H1 (cell line): ENCODE measurements at regions not wholly inside any gene's neighbourhood (a gene's known extent, or its start where the extent isn't known, plus 50 kb on each side); places are given as distances from the start of the nearest gene placed in this dataset.

ENCODE experiments used
- CTCF ChIA-PET: fragments of 300-600 bp; sonication (Branson Sonifier 250); formaldehyde crosslinking; loops from one replicate; lab custom pipeline; 2021; ENCODE audit not compliant: partially characterized antibody; lab: Charles Lee
- POLR2A ChIA-PET: fragments of 300-600 bp; sonication (Branson Sonifier 250); formaldehyde crosslinking; loops from one replicate; lab custom pipeline; 2021; ENCODE audit warnings: inconsistent platforms; ENCODE audit not compliant: partially characterized antibody; lab: Charles Lee
- DNase-seq, 2 experiments: peaks; one replicate each; pipeline versions ENCODE4 v3.0.0 to v3.0.0-alpha.2; 2010 to 2022; ENCODE audit warnings: low spot score in 2 of 2, low read depth in 1 of 2, mixed read lengths in 1 of 2
- FAIRE-seq: peaks from 2 replicates; lab custom pipeline; 2011; peaks lifted over from hg19 to GRCh38; lab: Jason Lieb, UNC
- H2AFZ ChIP-seq: 2 replicates; pipeline ENCODE4 v1.8.1; 2012; ENCODE audit warnings: low read length, inconsistent platforms
- H2AK5ac ChIP-seq: 2 replicates; pipeline ENCODE4 v1.6.1; 2013; ENCODE audit warnings: low read depth, low read length
- H2BK120ac ChIP-seq: replicated peaks from 2 replicates; pipeline ENCODE3; 2013; ENCODE audit warnings: low read depth, low read length, inconsistent platforms
- H2BK12ac ChIP-seq: 2 replicates; pipeline ENCODE4 v1.6.1; 2013; ENCODE audit warnings: low read depth, low read length
- H2BK15ac ChIP-seq: 2 replicates; pipeline ENCODE4 v1.6.1; 2013; ENCODE audit warnings: low read length
- H2BK20ac ChIP-seq: 2 replicates; pipeline ENCODE4 v1.6.1; 2013; ENCODE audit warnings: low read length
- H2BK5ac ChIP-seq: 2 replicates; pipeline ENCODE4 v1.6.1; 2013; ENCODE audit warnings: low read depth, low read length
- H3K14ac ChIP-seq: 2 replicates; pipeline ENCODE4 v1.6.1; 2013; ENCODE audit warnings: inconsistent platforms; ENCODE audit not compliant: insufficient read length
- H3K18ac ChIP-seq: 2 replicates; pipeline ENCODE4 v1.6.1; 2013; ENCODE audit warnings: low read length; ENCODE audit errors: extremely low read depth
- H3K23ac ChIP-seq: 2 replicates; pipeline ENCODE4 v1.6.1; 2013; ENCODE audit warnings: inconsistent platforms; ENCODE audit not compliant: insufficient read length
- H3K23me2 ChIP-seq: 2 replicates; pipeline ENCODE4 v1.6.1; 2013; ENCODE audit warnings: low read depth, low read length
- H3K27ac ChIP-seq: 2 replicates; pipeline ENCODE4 v1.6.1; 2011; ENCODE audit warnings: low read depth, low read length, inconsistent platforms
- H3K27me3 ChIP-seq, 4 experiments: replicated peaks in 1 of 4; 1 replicate in 1 of 4; 2 replicates in 3 of 4; pipeline versions ENCODE4 v1.6.1 to v1.8.1; 2011 to 2013; ENCODE audit warnings: low read length in 3 of 4, mild to moderate bottlenecking in 3 of 4, inconsistent platforms in 2 of 4, mixed read lengths in 2 of 4, moderate library complexity in 1 of 4; ENCODE audit not compliant: control insufficient read depth in 3 of 4, insufficient read depth in 3 of 4; ENCODE audit errors: extremely low read depth in 1 of 4
- H3K36me3 ChIP-seq, 4 experiments: 2 replicates each; pipeline versions ENCODE4 v1.6.1 to v1.8.1; 2011 to 2013; ENCODE audit warnings: mild to moderate bottlenecking in 4 of 4, low read length in 3 of 4, moderate library complexity in 2 of 4, control low read depth in 1 of 4, inconsistent platforms in 1 of 4; ENCODE audit not compliant: insufficient read depth in 4 of 4, control insufficient read depth in 2 of 4
- H3K4ac ChIP-seq: replicated peaks from 2 replicates; pipeline ENCODE3; 2013; ENCODE audit warnings: low read length, low read depth, mixed read lengths, inconsistent platforms; ENCODE audit not compliant: insufficient read length
- H3K4me1 ChIP-seq, 4 experiments: replicated peaks in 1 of 4; 1 replicate in 1 of 4; 2 replicates in 3 of 4; pipeline versions ENCODE4 v1.6.1 to v1.8.1; 2011 to 2013; ENCODE audit warnings: low read length in 3 of 4, inconsistent platforms in 2 of 4, mixed read lengths in 1 of 4; ENCODE audit not compliant: insufficient read depth in 4 of 4, control insufficient read depth in 3 of 4
- H3K4me2 ChIP-seq, 2 experiments: 2 replicates each; pipeline versions ENCODE4 v1.6.1 to v1.8.1; 2011 to 2013; ENCODE audit warnings: low read depth in 2 of 2, low read length in 2 of 2, control low read depth in 1 of 2, inconsistent platforms in 1 of 2, mild to moderate bottlenecking in 1 of 2; ENCODE audit not compliant: insufficient read depth in 1 of 2
- H3K4me3 ChIP-seq, 4 experiments: fragments of 200-600, 300-600 bp in 1 of 4; sonication (generic), shearing (Covaris generic), sonication (Bioruptor Twin) in 1 of 4; 2 replicates each; pipeline versions ENCODE4 v1.5.1 to v1.8.1; 2011 to 2016; ENCODE audit warnings: low read length in 4 of 4, low read depth in 3 of 4, control low read depth in 2 of 4, inconsistent platforms in 2 of 4, mild to moderate bottlenecking in 2 of 4, mixed read lengths in 1 of 4, moderate library complexity in 1 of 4; ENCODE audit not compliant: insufficient read depth in 2 of 4; ENCODE audit errors: extremely low read depth in 1 of 4
- H3K56ac ChIP-seq: replicated peaks from 2 replicates; pipeline ENCODE3; 2013; ENCODE audit warnings: low read depth, mild to moderate bottlenecking, mixed read lengths, low read length, inconsistent platforms; ENCODE audit not compliant: insufficient read length
- H3K79me1 ChIP-seq: 2 replicates; pipeline ENCODE4 v1.6.1; 2013; ENCODE audit warnings: low read depth, low read length, control low read depth
- H3K79me2 ChIP-seq, 2 experiments: 2 replicates each; pipeline versions ENCODE4 v1.6.1 to v1.8.1; 2012 to 2013; ENCODE audit warnings: low read length in 2 of 2, mild to moderate bottlenecking in 2 of 2, inconsistent platforms in 1 of 2; ENCODE audit not compliant: insufficient read depth in 2 of 2, control insufficient read depth in 1 of 2
- H3K9ac ChIP-seq, 4 experiments: replicated peaks in 1 of 4; 1 replicate in 1 of 4; 2 replicates in 3 of 4; pipeline versions ENCODE4 v1.6.1 to v1.8.1; 2011 to 2013; ENCODE audit warnings: low read depth in 3 of 4, low read length in 3 of 4, control low read depth in 2 of 4, mild to moderate bottlenecking in 2 of 4, moderate library complexity in 2 of 4, inconsistent platforms in 1 of 4; ENCODE audit errors: extremely low read depth in 1 of 4
- H3K9me3 ChIP-seq, 2 experiments: 2 replicates each; pipeline versions ENCODE4 v1.6.1 to v1.8.1; 2012 to 2013; ENCODE audit warnings: mild to moderate bottlenecking in 2 of 2, moderate library complexity in 2 of 2, control low read depth in 1 of 2, inconsistent platforms in 1 of 2, low read depth in 1 of 2, low read length in 1 of 2, mixed read lengths in 1 of 2; ENCODE audit not compliant: insufficient read depth in 2 of 2
- H4K20me1 ChIP-seq, 2 experiments: replicated peaks in 1 of 2; 2 replicates each; pipeline versions ENCODE3 to v1.8.1; 2011 to 2013; ENCODE audit warnings: inconsistent platforms in 2 of 2, low read length in 2 of 2, mild to moderate bottlenecking in 1 of 2; ENCODE audit not compliant: insufficient read depth in 2 of 2, control insufficient read depth in 1 of 2
- H4K5ac ChIP-seq: 2 replicates; pipeline ENCODE4 v1.6.1; 2013; ENCODE audit warnings: low read length, low read depth, mixed read lengths, inconsistent platforms; ENCODE audit not compliant: insufficient read length
- H4K8ac ChIP-seq: 2 replicates; pipeline ENCODE4 v1.8.0; 2013; ENCODE audit warnings: mild to moderate bottlenecking, moderate library complexity, low read length, inconsistent platforms; ENCODE audit not compliant: insufficient read depth; ENCODE audit errors: extremely low read depth
- H4K91ac ChIP-seq: replicated peaks from 2 replicates; pipeline ENCODE3; 2013; ENCODE audit warnings: low read length, mixed read lengths, inconsistent platforms; ENCODE audit not compliant: insufficient read length
- ZNF274 ChIP-seq: IDR thresholded peaks from 2 replicates; pipeline ENCODE4 v1.7.0; 2012; ENCODE audit warnings: low read length, borderline replicate concordance; ENCODE audit errors: extremely low read depth
- WGBS, 2 experiments: shearing (Covaris generic) in 1 of 2; methylation state at CpG; one replicate each; pipeline versions ENCODE4 v1.1.6 to v1.1.7; 2013 to 2015; ENCODE audit warnings: low lambda C conversion rate in 2 of 2, mixed read lengths in 2 of 2, inconsistent platforms in 1 of 2, low coverage in 1 of 2, missing lambda C conversion rate in 1 of 2; ENCODE audit not compliant: insufficient replicate concordance in 2 of 2, insufficient coverage in 1 of 2, insufficient read length in 1 of 2; ENCODE audit errors: extremely low coverage in 1 of 2, missing lambda C conversion rate in 1 of 2; 5-methylcytosine and 5-hydroxymethylcytosine counted together

DNA sequence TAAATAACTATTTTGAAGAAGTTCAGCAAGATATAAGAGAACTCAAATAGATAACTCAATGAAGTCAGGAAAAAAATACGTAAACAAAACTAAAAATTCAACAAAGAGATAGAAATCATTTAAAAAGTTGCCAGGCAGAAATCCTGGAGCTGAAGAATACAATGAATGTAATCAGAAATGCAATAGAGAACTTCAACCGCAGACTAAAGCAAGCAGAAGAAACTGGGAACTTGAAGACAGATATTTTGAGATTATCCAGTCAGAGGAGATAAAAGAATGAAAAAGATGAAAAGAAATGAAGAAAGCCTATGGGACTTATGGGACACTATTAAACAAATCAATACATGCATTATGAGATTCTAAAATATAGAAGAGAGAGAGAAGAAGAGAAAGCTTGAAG is 129.1 kb upstream of the LPAR1 start:
- ChIA-PET CTCF (no interaction called here), POLR2A (no interaction called here)
- TF ChIP-seq ZNF274, result no peak
- TF ChIP-seq, all 59 proteins: peak for 0

More for the DNA sequence above, 129.1 kb upstream of the LPAR1 start:
- Histone ChIP-seq H3K56ac (no peak overlapping the region), H3K27ac (no peak overlapping the region), H2BK20ac (no peak overlapping the region), H4K8ac (no peak overlapping the region), H4K5ac (no peak overlapping the region), H3K9ac (no peak overlapping the region), H3K18ac (no peak overlapping the region), H4K91ac (no peak overlapping the region), H3K79me2 (no peaks in the 10 kb centered on the region), H2AFZ (no peak overlapping the region), H3K27me3 (no peaks in the 10 kb centered on the region), H2AK5ac (no peak overlapping the region), H2BK5ac (no peak overlapping the region), H4K20me1 (no peaks in the 10 kb centered on the region), H3K79me1 (no peaks in the 10 kb centered on the region), H3K23ac (no peak overlapping the region), H3K4me2 (no peak overlapping the region), H3K23me2 (no peaks in the 10 kb centered on the region), H3K14ac (no peak overlapping the region), H2BK12ac (no peak overlapping the region), H2BK15ac (no peak overlapping the region), H3K36me3 (no peaks in the 10 kb centered on the region), H2BK120ac (no peak overlapping the region), H3K4me1 (no peaks in the 10 kb centered on the region), H3K4me3 (no peak overlapping the region), H3K4ac (no peak overlapping the region), H3K9me3 (no peaks in the 10 kb centered on the region)
- WGBS, 2 experiments, result 91% methylated on average over 2 of the region's 2 CpGs; no CpG with 5 or more reads in 1 of the 2 experiments
- FAIRE-seq (no peak), DNase-seq (no peak)
